HG02678 (cell line): ENCODE measurements at regions not wholly inside any gene's neighbourhood (a gene's known extent, or its start where the extent isn't known, plus 50 kb on each side); places are given as distances from the start of the nearest gene placed in this dataset.

Experiments
- ATAC-seq: cut with Tn5 transposase; IDR thresholded peaks from one replicate; pipeline ENCODE4 v1.9.1; 2021; ENCODE audit warnings: mild to moderate bottlenecking, moderate library complexity; ENCODE audit not compliant: unreplicated experiment

GRCh38 chr11:90392692-90393091 lies 169.8 kb upstream of the CHORDC1 start:
- no peak for ATAC-seq

DNA sequence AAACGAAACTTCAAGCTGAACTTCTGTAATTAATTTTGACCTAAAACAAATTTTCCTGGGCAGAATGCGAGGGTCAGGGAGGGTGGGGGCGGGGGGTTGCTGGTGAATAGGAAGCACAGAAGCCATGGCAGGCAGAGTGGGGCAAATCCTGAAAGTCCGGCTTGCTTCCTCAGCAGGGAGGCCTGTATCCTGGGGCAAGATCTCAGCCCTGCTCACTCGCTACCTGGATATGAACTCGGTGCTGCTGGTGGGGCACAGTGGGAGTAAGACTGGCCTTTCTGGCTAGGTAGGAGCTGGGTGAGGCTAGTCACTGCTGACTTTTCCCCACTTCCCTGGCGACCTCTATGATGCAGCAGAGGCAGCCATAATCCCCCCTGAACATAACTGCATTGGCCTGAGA lies 168.9 kb upstream of the CHORDC1 start:
- no peak for ATAC-seq

GRCh38 chr11:90380206-90380605 lies 157.4 kb upstream of the CHORDC1 start:
- ATAC-seq = no peak

- no peak for ATAC-seq
Observed at GRCh38 chr11:90373971-90374370, 151.1 kb upstream of the CHORDC1 start.

- ATAC-seq = no peak
Observed at GRCh38 chr11:90364527-90364926, 141.7 kb upstream of the CHORDC1 start.

GRCh38 chr11:90363739-90364138 lies 140.9 kb upstream of the CHORDC1 start:
- ATAC-seq = no peak

DNA sequence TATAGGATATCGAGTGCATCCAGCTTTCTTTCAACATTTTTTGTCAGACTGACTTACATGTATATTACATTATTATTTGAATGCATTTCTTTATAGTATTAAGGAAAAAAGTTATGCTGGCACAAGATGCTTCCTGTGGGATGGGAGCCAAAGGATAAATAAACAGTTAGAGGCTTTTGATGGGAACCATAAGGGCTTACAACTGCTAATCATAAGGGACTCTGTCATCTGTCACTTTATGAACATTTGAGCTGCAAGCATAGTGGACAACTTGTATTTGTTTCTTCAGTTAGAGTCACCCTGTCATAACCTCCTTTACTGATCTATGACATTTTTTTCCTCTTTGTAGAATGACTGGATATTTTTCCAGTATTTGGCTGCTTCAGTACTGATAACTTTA lies 132.4 kb upstream of the CHORDC1 start:
- no peak for ATAC-seq

DNA sequence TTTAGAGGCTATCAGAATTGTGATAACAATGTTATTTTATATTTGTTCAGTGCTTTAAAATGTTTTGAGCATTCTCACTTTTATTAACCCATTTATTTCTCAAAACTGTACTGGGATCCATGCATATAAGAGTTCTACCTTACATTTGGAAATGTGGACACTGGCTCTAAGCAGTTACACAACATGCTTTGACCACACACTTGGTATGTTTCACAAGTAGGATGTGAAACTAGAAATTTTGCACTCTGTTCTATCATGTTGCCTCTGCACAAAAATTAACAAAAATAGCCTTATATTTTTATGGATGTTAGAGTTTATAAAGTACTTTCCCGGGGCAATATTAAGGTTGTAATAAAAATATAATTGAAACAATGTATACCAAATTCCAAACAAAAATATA lies 126.9 kb upstream of the CHORDC1 start:
- no peak for ATAC-seq

DNA sequence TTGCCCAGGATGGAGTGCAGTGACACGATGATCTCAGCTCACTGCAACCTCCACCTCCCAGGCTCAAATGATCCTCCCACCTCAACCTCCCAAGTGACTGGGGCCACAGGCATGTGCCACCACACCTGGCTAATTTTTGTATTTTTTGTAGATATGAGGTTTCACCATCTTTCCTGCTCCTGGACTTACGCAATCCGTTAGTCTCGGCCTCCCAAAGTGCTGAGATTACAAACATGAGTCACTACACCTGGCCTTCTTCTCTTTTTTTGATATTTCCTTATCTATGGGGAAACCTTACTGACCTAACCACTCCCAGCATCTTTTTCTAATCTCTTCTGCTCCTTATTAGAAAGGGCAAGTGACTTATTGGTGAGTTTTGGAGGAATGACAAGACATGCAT lies 121.7 kb upstream of the CHORDC1 start:
- no peak for ATAC-seq

GRCh38 chr11:90343673-90344072 lies 120.8 kb upstream of the CHORDC1 start:
- ATAC-seq = no peak

DNA sequence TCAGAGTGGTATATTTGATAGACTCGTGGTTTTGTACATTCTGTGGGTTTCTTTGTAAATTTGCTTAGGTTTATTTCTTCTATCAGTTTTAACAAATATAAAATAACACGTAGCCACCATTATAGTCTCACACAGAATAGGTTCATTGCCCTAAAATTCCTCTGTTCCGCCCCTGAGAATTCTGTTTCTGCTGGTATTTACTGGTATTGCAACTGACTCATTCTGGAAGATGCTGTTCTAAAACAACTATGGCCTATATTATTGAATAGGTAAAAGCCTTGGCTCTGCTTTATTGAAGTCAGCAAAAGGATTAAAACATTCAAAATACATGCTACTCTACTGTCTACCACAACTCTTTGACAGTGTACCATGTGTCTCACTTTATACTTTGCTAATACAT lies 119.1 kb upstream of the CHORDC1 start:
- no peak for ATAC-seq

DNA sequence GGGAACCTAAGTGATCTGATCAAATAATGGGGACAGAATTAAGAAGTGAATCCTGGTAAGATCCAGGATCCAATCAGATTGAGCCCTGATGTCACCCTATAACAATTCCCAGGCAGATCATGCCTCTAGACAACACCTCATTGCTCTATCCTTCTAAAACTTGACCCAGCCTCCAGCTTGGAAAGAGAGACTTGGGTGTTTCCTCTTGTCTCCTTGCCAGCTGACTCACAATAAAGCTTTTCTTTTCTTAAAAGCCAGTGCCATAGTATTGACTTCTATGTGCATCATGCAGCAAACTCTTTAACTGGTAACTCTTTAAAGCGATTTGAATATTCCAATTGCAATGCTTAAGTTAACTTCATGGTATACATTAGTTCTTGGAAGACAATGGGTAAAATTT lies 109.6 kb upstream of the CHORDC1 start:
- no peak for ATAC-seq

- ATAC-seq = no peak
Observed at GRCh38 chr11:90330632-90331031, 107.8 kb upstream of the CHORDC1 start.

- no peak for ATAC-seq
Observed at GRCh38 chr11:90329043-90329442, 106.2 kb upstream of the CHORDC1 start.

GRCh38 chr11:90326647-90327046 lies 103.8 kb upstream of the CHORDC1 start:
- ATAC-seq = no peak

- no peak for ATAC-seq
Observed at GRCh38 chr11:90323289-90323688, 100.4 kb upstream of the CHORDC1 start.

GRCh38 chr11:90321018-90321417 lies 98.2 kb upstream of the CHORDC1 start:
- peak; percentile 45 for ATAC-seq

DNA sequence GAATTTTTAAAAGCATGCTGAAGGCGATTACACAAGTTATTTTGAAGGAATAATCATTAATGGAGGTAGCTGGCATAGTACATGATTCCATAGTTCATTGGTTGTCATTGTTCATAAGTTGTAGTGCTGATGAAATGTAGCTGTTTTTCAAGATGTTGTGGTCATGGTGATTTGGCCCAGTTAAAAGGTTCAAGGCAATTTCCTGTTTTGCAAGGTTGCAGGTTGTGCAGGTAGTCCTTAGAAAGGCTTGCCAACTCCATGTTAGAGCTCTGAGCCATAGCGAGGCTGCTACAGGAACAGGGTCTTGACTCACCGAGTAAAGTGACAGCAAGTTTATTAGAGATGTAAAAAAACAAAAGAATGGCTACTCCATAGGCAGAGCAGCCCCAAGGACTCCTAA lies 95.8 kb upstream of the CHORDC1 start:
- no peak for ATAC-seq

DNA sequence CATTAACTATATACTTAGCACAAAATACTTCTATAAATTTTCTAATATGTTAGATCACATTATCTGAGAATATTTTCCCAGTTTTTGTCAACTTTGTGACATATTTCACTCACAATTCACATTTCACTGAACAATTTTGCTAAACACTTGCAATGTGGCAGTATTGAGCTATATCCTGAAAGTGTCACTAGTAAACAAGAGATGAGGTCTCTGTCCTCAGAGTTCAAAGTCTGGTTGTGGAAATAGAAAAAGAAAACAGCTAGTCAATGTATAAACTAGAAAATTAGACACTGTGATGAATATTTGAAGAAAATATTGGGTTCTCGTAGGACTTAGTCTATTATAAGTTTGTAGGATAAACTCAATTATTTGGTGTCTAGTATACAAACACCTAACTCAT lies 87.4 kb upstream of the CHORDC1 start:
- no peak for ATAC-seq

DNA sequence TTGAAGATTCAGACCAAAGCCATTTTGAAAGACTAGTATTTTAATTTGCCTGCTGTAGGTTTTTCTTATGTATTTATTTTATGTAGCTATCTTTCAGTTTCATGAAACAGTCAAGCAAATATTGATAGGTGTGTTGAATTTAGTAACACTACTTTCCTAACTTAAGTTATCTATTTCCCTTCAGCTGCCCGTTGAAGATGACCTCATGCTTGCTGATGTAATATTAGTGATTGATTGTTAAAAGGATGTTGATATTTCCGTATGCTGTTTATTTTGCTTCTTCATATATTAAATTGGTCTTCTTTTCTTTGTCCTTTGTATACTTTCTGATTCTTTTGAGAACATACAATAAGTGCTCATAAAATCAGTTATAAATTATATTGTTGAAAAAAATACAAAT lies 86.8 kb upstream of the CHORDC1 start:
- ATAC-seq = no peak

- ATAC-seq = no peak
Observed at GRCh38 chr11:90294526-90294925, 71.7 kb upstream of the CHORDC1 start.

DNA sequence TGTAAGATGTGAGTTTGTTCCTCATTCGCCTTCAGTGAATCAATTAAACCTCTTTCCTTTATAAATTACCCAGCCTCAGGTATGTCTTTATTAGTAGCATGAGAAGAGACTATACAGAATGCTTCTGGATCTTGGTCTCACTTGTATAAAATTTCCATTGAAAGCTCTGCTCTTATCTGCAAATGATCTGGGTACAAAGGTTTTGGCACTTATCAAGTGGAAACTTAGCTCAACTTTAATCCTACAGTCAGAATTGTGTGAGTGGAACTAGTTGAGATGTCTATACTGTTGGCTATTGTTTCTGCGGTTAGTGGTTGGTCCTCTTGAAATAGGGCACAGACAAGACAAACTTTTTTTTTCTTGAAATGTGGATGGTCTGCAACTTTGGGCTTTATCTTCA lies 71.2 kb upstream of the CHORDC1 start:
- no peak for ATAC-seq

- ATAC-seq = peak; percentile 47
Observed at GRCh38 chr11:90288212-90288821, 65.5 kb upstream of the CHORDC1 start.

DNA sequence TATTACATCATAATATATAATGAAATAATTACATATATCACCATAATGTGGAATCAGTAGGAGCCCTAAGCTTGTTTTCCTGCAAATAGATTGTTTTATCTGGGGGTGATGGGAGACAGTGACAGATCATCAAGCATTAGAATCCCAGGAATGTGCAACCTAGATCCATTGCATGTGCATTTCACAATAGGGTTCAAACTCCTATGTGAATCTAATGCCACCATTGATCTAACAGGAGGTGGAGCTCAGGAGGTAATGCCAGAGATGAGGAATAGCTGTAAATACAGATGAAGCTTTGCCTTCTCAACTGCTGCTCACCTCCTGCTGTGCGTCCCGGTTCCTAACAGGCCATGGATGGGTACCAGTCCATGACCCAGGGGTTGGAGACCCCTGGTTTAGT lies 63.8 kb upstream of the CHORDC1 start:
- ATAC-seq = no peak
